ENCODE measurements at regions not wholly inside any gene's neighbourhood (a gene's known extent, or its start where the extent isn't known, plus 50 kb on each side); places are given as distances from the start of the nearest gene placed in this dataset.

GRCh38 chr9:126032135-126032534 lies 285.0 kb downstream of the PBX3 start:
- POLR2A ChIA-PET (ENCODE audit: partially characterized antibody): no interaction called here
- H4K5ac ChIP-seq (ENCODE audit: insufficient read length, low read depth, low read length): no peak overlapping the region
- no peak overlapping the region for H4K91ac ChIP-seq (replicated peaks; ENCODE audit: insufficient read length, low read length)
- no peak for TF ChIP-seq RXRA (IDR thresholded peaks at IDR 0.05; ENCODE audit: insufficient read depth, low read depth, low read length)
- TF ChIP-seq PHF8 (conservative IDR thresholded peaks at IDR 0.05; ENCODE audit: low read depth, low read length): no peak
- no peak for TF ChIP-seq JUN (IDR thresholded peaks at IDR 0.05; ENCODE audit: low read depth, low read length)
- H3K4me1 ChIP-seq (replicated peaks in 1 of 4; ENCODE audit: control insufficient read depth in 3 of 4, insufficient read depth in 4 of 4, low read length in 3 of 4): peaks cover 0 to 5% (median 0%) of the 10 kb centered on the region in 4 experiments; a peak in 2 of 7 replicates
- H3K56ac ChIP-seq (replicated peaks; ENCODE audit: insufficient read length, low read depth, low read length): no peak overlapping the region
- no peak overlapping the region for H2BK15ac ChIP-seq (ENCODE audit: low read length)
- no peak for DNase-seq (ENCODE audit: low read depth in 1 of 2, low spot score in 2 of 2)
- H3K36me3 ChIP-seq (ENCODE audit: control insufficient read depth in 2 of 4, insufficient read depth in 4 of 4, low read length in 3 of 4): no peaks in the 10 kb centered on the region
- no peak overlapping the region for H2AK5ac ChIP-seq (ENCODE audit: low read depth, low read length)
- 97% methylated on average over 8 of the region's 8 CpGs; no CpG with 5 or more reads in 1 of the 2 experiments for WGBS, 2 experiments (ENCODE audit: extremely low coverage in 1 of 2, insufficient coverage in 1 of 2, insufficient read length in 1 of 2, insufficient replicate concordance in 2 of 2, low coverage in 1 of 2, low lambda C conversion rate in 2 of 2, missing lambda C conversion rate in 1 of 2)
- no peak overlapping the region for H3K27ac ChIP-seq (ENCODE audit: low read depth, low read length)
- H3K27me3 ChIP-seq (replicated peaks in 1 of 4; ENCODE audit: control insufficient read depth in 3 of 4, extremely low read depth in 1 of 4, insufficient read depth in 3 of 4, low read length in 3 of 4): no peaks in the 10 kb centered on the region
- no peak overlapping the region for H2BK20ac ChIP-seq (ENCODE audit: low read length)
- no peak overlapping the region for H3K18ac ChIP-seq (ENCODE audit: extremely low read depth, low read length)
- no peak overlapping the region for H2BK5ac ChIP-seq (ENCODE audit: low read depth, low read length)
- H4K8ac ChIP-seq (ENCODE audit: extremely low read depth, insufficient read depth, low read length): no peak overlapping the region
- no peak overlapping the region for H3K4ac ChIP-seq (replicated peaks; ENCODE audit: insufficient read length, low read depth, low read length)
- H3K79me2 ChIP-seq (ENCODE audit: control insufficient read depth in 1 of 2, insufficient read depth in 2 of 2, low read length in 2 of 2): no peaks in the 10 kb centered on the region
- H3K23ac ChIP-seq (ENCODE audit: insufficient read length): no peak overlapping the region
- H3K79me1 ChIP-seq (ENCODE audit: low read depth, low read length): no peaks in the 10 kb centered on the region
- H2AFZ ChIP-seq (ENCODE audit: low read length): no peak overlapping the region
- H3K4me3 ChIP-seq (ENCODE audit: extremely low read depth in 1 of 4, insufficient read depth in 2 of 4, low read depth in 3 of 4, low read length in 4 of 4): no peak overlapping the region
- H2BK120ac ChIP-seq (replicated peaks; ENCODE audit: low read depth, low read length): no peak overlapping the region
- FAIRE-seq: no peak
- H3K14ac ChIP-seq (ENCODE audit: insufficient read length): no peak overlapping the region
- CTCF ChIA-PET (ENCODE audit: partially characterized antibody): no interaction called here
- no peaks in the 10 kb centered on the region for H3K9me3 ChIP-seq (ENCODE audit: insufficient read depth in 2 of 2, low read depth in 1 of 2, low read length in 1 of 2)
- H3K4me2 ChIP-seq (ENCODE audit: insufficient read depth in 1 of 2, low read depth in 2 of 2, low read length in 2 of 2): no peak overlapping the region
- H3K9ac ChIP-seq (replicated peaks in 1 of 4; ENCODE audit: extremely low read depth in 1 of 4, low read depth in 3 of 4, low read length in 3 of 4): no peak overlapping the region
- H4K20me1 ChIP-seq (replicated peaks in 1 of 2; ENCODE audit: control insufficient read depth in 1 of 2, insufficient read depth in 2 of 2, low read length in 2 of 2): no peaks in the 10 kb centered on the region
- no peak overlapping the region for H2BK12ac ChIP-seq (ENCODE audit: low read depth, low read length)
- no peaks in the 10 kb centered on the region for H3K23me2 ChIP-seq (ENCODE audit: low read depth, low read length)
